ENCODE measurements at regions not wholly inside any gene's neighbourhood (a gene's known extent, or its start where the extent isn't known, plus 50 kb on each side); places are given as distances from the start of the nearest gene placed in this dataset.

DNA sequence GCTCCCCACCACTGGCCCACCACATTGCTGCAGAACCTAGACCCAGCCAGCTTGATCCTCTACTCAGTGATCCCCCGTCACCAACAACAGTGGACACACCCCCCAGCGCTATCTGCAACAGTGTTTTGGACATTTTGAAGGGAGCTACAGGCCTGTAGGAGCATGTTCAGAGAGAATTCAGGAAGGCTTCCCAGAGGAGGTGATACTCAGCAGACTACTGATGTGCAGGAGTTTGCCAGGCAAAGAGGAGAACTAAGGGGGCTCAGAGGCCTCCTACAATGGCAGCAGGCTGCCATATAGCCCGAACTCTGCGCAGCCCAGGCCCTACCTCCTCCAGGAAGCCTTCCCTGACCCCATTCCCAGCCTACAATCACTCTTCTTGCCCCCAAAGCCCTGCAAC lies 70.0 kb downstream of the SYNE3 start (continued):
- TF ChIP-seq BCLAF1 (IDR thresholded peaks at IDR 0.05) (no peak), EZH2 (IDR thresholded peaks at IDR 0.05; ENCODE audit: borderline replicate concordance, control insufficient read depth, low read depth, low read length) (no peak), POU2F2 (IDR thresholded peaks at IDR 0.05; ENCODE audit: borderline replicate concordance, low read depth, low read length) (no peak), BMI1 (IDR thresholded peaks at IDR 0.05; ENCODE audit: borderline replicate concordance) (no peak), SPI1 (IDR thresholded peaks at IDR 0.05; ENCODE audit: borderline replicate concordance, insufficient read depth, low read depth, low read length) (no peak), MXI1 (IDR thresholded peaks at IDR 0.05; ENCODE audit: low read depth, low read length) (no peak), GATAD2B (conservative IDR thresholded peaks at IDR 0.05; ENCODE audit: low read depth) (no peak), TAF1 (IDR thresholded peaks at IDR 0.05; ENCODE audit: borderline replicate concordance, low read depth, low read length) (no peak)

DNA sequence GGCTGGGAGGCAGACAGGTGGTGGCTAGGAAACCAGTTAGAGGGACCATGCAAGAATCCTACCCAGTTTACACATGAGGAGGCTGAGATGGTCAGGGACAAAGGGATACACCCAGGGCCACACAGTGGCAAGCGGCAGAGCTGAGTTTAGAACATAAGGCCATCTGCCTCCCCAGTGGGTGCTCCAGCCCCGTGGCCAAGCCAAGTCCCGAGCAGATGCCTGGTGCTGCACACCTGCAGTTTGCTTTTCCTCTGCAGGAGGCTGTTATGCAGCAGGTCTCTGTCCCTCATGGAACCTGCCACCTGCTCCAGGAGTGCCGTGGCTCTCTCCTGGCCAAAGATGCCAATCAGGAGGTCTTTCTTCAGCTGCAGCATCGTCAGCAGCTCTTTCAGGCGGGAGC lies 70.8 kb downstream of the SYNE3 start:
- H3K4me1 ChIP-seq (ENCODE audit: control insufficient read depth, insufficient read depth, low read length): no peaks in the 10 kb centered on the region
- H3K4me2 ChIP-seq (ENCODE audit: control insufficient read depth, insufficient read depth): no peak overlapping the region
- 100% methylated on average over 6 of the region's 6 CpGs for WGBS (ENCODE audit: insufficient coverage, insufficient replicate concordance, low lambda C conversion rate, missing lambda C conversion rate)
- H3K27ac ChIP-seq (ENCODE audit: control insufficient read depth, insufficient read depth): no peak overlapping the region
- no peak overlapping the region for H3K4me3 ChIP-seq
- TF ChIP-seq NR2C1 (IDR thresholded peaks at IDR 0.05): no peak
- TF ChIP-seq, protein P1, sequence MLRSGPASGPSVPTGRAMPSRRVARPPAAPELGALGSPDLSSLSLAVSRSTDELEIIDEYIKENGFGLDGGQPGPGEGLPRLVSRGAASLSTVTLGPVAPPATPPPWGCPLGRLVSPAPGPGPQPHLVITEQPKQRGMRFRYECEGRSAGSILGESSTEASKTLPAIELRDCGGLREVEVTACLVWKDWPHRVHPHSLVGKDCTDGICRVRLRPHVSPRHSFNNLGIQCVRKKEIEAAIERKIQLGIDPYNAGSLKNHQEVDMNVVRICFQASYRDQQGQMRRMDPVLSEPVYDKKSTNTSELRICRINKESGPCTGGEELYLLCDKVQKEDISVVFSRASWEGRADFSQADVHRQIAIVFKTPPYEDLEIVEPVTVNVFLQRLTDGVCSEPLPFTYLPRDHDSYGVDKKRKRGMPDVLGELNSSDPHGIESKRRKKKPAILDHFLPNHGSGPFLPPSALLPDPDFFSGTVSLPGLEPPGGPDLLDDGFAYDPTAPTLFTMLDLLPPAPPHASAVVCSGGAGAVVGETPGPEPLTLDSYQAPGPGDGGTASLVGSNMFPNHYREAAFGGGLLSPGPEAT (IDR thresholded peaks at IDR 0.05; ENCODE audit: low read depth): no peak
- TF ChIP-seq KAT2A (conservative IDR thresholded peaks at IDR 0.05; ENCODE audit: control insufficient read depth, low read depth, low read length): no peak
- no peak for TF ChIP-seq NR2C2 (IDR thresholded peaks at IDR 0.05; ENCODE audit: borderline replicate concordance, control insufficient read depth, insufficient read length, low read depth)
- TF ChIP-seq PBX3 (IDR thresholded peaks at IDR 0.05; ENCODE audit: insufficient replicate concordance, low read depth, low read length): no peak
- TF ChIP-seq CHD4 (IDR thresholded peaks at IDR 0.05): no peak
- FAIRE-seq (no peak), DNase-seq (ENCODE audit: low read depth, low spot score) (no peak), ATAC-seq (no peak)
- RAD21 ChIA-PET (ENCODE audit: unreplicated experiment): interaction anchor here (1.3 to 8.3 kb wide), 4 partner anchors 13 to 92 kb away, joined by 4 to 171 read pairs (median 4); no protein-coding TSS in a partner anchor
- intact Hi-C loops (cut with micrococcal nuclease; ENCODE audit: unreplicated experiment) (no loop called here), in situ Hi-C loops (cut with MboI) (loop anchor here (10.0 kb wide), 1 partner anchor 549 kb away; no protein-coding TSS in a partner anchor)
- no peak overlapping the region for H2AFZ ChIP-seq (ENCODE audit: control insufficient read depth, low read depth, low read length)
- CTCF ChIA-PET: interaction anchor here (1.0 to 22.2 kb wide), 5 partner anchors 10 to 116 kb away, joined by 3 to 525 read pairs (median 6); partner anchors contain the start of genes GLRX5 and SYNE3
- no peaks in the 10 kb centered on the region for H4K20me1 ChIP-seq (ENCODE audit: control insufficient read depth, insufficient read depth)
- no peak overlapping the region for H3K9ac ChIP-seq (ENCODE audit: control insufficient read depth, insufficient read depth, low read length)
- SMC1A ChIA-PET (ENCODE audit: uncharacterized antibody, unreplicated experiment): interaction anchor here (1.2 to 8.7 kb wide), 6 partner anchors 8 to 114 kb away, joined by 3 to 187 read pairs (median 9); no protein-coding TSS in a partner anchor
- H3K9me3 ChIP-seq (replicated peaks; ENCODE audit: control insufficient read depth, insufficient read depth, low read length): no peaks in the 10 kb centered on the region
- H3K27me3 ChIP-seq (replicated peaks in 1 of 2; ENCODE audit: control insufficient read depth in 2 of 2, insufficient read depth in 2 of 2, low read length in 1 of 2): no peaks in the 10 kb centered on the region
- POLR2A ChIA-PET: interaction anchor here (0.9 to 1.1 kb wide), 3 partner anchors 9 to 261 kb away, joined by 3 to 5 read pairs (median 3); no protein-coding TSS in a partner anchor
- H3K79me2 ChIP-seq (ENCODE audit: control insufficient read depth, insufficient read depth, low read length): no peaks in the 10 kb centered on the region
- H3K36me3 ChIP-seq (ENCODE audit: control insufficient read depth in 2 of 2, insufficient read depth in 2 of 2, low read length in 1 of 2): peaks cover 19 to 25% of the 10 kb centered on the region in 2 experiments
- BruUV-seq (replicated peaks): no TSS peak

Data from GM12878 (cell line).